ENCODE measurements at regions not wholly inside any gene's neighbourhood (a gene's known extent, or its start where the extent isn't known, plus 50 kb on each side); places are given as distances from the start of the nearest gene placed in this dataset.

- Mint-ChIP-seq H3K4me1 (peaks cover 49% of the 10 kb centered on the region), H3K27me3 (ENCODE audit: low read depth) (peaks cover 1% of the 10 kb centered on the region), H3K36me3 (no peaks in the 10 kb centered on the region), H3K9me3 (peaks cover 5% of the 10 kb centered on the region), H3K27ac (no peak overlapping the region), H3K4me3 (no peak overlapping the region)
- no peak for TF ChIP-seq CTCF (IDR thresholded peaks at IDR 0.05; ENCODE audit: unreplicated experiment)
- no peak for DNase-seq (ENCODE audit: low spot score in 2 of 2, unreplicated experiment in 2 of 2)
Observed at GRCh38 chr9:105978826-105979225, 284.5 kb downstream of the TMEM38B start.

DNA sequence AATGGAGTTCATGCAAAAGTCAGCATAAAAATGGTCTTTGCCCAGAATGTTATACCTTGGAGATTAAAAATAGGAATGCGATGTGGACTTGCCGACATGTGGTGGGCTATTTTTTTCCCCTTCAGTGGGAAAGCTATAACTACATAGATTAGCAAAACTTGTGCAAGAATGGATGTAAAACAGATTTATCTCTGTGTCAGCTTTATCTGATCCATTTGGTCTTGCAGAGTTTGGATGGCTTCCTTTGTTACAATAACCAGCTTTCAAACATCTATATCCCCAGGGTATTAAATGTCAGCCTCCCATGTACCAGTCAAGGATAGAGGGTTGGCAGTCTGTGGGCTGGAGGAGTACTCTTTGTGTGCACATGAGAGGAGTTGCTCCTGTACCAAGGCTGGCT lies 284.9 kb downstream of the TMEM38B start:
- peaks cover 8% of the 10 kb centered on the region for H3K9me3 Mint-ChIP-seq
- no peak overlapping the region for H3K4me3 Mint-ChIP-seq
- peaks cover 1% of the 10 kb centered on the region for H3K27me3 Mint-ChIP-seq (ENCODE audit: low read depth)
- DNase-seq (ENCODE audit: low spot score in 2 of 2, unreplicated experiment in 2 of 2), result no peak
- peaks cover 44% of the 10 kb centered on the region for H3K4me1 Mint-ChIP-seq
- no peak overlapping the region for H3K27ac Mint-ChIP-seq
- H3K36me3 Mint-ChIP-seq, result no peaks in the 10 kb centered on the region
- no peak for TF ChIP-seq CTCF (IDR thresholded peaks at IDR 0.05; ENCODE audit: unreplicated experiment)

GRCh38 chr9:105984714-105985113 lies 290.4 kb downstream of the TMEM38B start:
- Mint-ChIP-seq H3K4me3 (no peak overlapping the region), H3K9me3 (peaks cover 8% of the 10 kb centered on the region)
- no peak for TF ChIP-seq CTCF (IDR thresholded peaks at IDR 0.05; ENCODE audit: unreplicated experiment)

DNA sequence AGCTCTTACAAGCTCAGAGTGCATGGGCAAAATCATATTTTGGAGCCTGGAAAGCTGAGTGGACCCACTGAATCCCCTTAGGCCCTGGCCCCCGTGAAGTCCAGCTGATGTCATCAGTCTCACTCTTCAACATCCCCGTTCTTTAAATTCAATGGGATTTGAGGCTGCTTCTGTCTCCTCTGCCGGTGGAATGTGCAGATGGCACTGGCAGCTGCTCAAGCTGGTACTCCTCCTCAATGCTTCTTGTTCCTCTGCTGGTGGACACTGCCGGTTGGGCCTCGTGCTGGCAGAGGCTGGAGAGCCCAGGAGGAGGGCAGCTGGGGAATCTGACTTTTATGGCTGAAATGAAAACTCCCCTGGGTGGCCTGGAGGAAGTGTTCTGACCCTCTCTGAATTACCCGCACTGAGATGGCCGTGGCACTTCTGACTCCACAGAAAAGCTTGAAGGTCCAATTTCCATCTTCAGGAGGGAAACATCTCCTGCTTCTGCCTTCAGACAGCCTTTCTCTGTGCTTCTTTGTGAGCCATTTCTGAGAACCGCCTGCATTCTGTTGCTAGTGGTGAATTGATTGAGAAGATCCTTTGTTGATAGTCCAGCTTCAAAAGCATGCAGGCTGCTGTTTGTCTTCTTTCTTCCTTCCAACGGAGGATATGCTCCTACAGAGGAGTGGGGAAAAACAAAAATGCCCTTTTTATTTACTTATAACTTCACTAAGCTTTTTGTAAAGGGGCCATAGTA lies 298.9 kb downstream of the TMEM38B start:
- H3K4me1 Mint-ChIP-seq, result no peaks in the 10 kb centered on the region
- no peak overlapping the region for H3K27ac Mint-ChIP-seq
- DNase-seq (ENCODE audit: low spot score in 2 of 2, unreplicated experiment in 2 of 2), result no peak
- no peak overlapping the region for H3K4me3 Mint-ChIP-seq
- no peak for TF ChIP-seq CTCF (IDR thresholded peaks at IDR 0.05; ENCODE audit: unreplicated experiment)
- H3K9me3 Mint-ChIP-seq, result no peaks in the 10 kb centered on the region
- H3K36me3 Mint-ChIP-seq, result no peaks in the 10 kb centered on the region
- H3K27me3 Mint-ChIP-seq (ENCODE audit: low read depth), result no peaks in the 10 kb centered on the region

More at GRCh38 chr9:105984714-105985113, 290.4 kb downstream of the TMEM38B start:
- peaks cover 10% of the 10 kb centered on the region for H3K4me1 Mint-ChIP-seq
- DNase-seq (ENCODE audit: low spot score in 2 of 2, unreplicated experiment in 2 of 2), result no peak
- H3K27ac Mint-ChIP-seq, result no peak overlapping the region
- H3K36me3 Mint-ChIP-seq, result no peaks in the 10 kb centered on the region
- no peaks in the 10 kb centered on the region for H3K27me3 Mint-ChIP-seq (ENCODE audit: low read depth)

DNA sequence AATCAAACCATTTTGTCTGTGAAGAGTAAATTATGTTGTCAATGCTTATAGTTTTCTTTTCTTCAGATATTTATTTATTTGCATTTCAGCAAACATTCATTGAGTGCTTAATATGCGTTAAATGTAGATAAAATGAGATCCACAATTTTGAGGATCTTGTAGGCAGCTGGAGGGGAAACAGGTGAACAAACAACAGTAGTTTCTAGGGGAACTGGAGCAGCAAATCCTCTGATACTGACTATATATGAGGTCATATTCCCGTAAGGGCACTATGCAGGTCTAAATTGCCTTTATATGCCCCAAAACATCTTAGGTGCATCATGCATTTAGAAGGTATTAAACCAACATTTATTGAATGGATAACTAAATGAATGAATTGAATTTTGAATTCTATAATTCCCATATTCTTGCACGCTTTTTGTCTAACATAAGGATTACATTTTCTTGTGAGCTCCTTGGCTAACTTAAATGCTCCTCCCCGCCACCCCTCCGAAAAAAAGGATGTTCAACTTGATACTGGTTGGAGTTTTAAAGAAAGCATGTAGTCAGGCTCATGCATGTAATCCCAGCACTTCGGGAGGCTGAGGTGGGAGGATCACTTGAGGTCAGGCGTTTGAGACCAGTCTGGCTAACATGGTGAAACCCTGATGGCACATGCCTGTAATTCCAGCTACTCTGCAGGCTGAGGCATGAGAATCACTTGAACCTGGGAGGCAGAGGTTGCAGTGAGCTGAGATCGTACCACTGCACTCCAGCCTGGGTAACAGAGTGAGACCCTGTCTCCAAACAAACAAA lies 299.8 kb downstream of the TMEM38B start:
- no peak for DNase-seq (ENCODE audit: low spot score in 2 of 2, unreplicated experiment in 2 of 2)
- H3K27ac Mint-ChIP-seq, result no peak overlapping the region
- TF ChIP-seq CTCF (IDR thresholded peaks at IDR 0.05; ENCODE audit: unreplicated experiment), result no peak
- no peaks in the 10 kb centered on the region for H3K4me1 Mint-ChIP-seq
- H3K27me3 Mint-ChIP-seq (ENCODE audit: low read depth), result no peaks in the 10 kb centered on the region
- no peak overlapping the region for H3K4me3 Mint-ChIP-seq
- no peaks in the 10 kb centered on the region for H3K9me3 Mint-ChIP-seq
- no peaks in the 10 kb centered on the region for H3K36me3 Mint-ChIP-seq

Data from mesothelial cell of epicardium (in vitro differentiated cells).